ENCODE measurements at regions not wholly inside any gene's neighbourhood (a gene's known extent, or its start where the extent isn't known, plus 50 kb on each side); places are given as distances from the start of the nearest gene placed in this dataset.
"Not testable (repeated sequence)": the region's sequence is repeated elsewhere in the genome, so short reads cannot be mapped to it uniquely, and the experiment has no call there.

- no peak for DNase-seq
Observed at GRCh38 chr7:54153462-54153861, 388.7 kb upstream of the VSTM2A start.

GRCh38 chr7:54159088-54159487 lies 383.1 kb upstream of the VSTM2A start:
- no peak for DNase-seq

DNA sequence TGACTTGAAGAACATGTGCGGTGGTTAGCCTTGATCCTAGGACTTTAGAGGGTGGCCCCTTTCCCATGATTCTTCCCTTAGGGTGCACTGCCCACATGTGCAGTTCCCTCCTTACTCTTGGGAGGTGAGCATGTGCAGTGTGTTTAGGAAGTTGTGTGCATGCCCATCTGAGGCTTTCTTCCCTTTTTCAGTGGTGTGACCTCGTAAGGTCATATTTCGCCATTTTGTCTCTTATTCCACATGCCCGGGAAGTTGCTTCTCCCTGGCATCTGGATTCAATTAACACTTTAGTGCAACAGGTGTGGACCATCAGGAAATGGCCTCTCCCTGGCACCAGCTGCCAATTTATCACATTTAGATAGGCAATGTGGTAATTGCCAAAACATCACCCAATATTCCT lies 380.6 kb upstream of the VSTM2A start:
- no peak for DNase-seq

GRCh38 chr7:54166419-54166818 lies 375.8 kb upstream of the VSTM2A start:
- no peak for DNase-seq

DNA sequence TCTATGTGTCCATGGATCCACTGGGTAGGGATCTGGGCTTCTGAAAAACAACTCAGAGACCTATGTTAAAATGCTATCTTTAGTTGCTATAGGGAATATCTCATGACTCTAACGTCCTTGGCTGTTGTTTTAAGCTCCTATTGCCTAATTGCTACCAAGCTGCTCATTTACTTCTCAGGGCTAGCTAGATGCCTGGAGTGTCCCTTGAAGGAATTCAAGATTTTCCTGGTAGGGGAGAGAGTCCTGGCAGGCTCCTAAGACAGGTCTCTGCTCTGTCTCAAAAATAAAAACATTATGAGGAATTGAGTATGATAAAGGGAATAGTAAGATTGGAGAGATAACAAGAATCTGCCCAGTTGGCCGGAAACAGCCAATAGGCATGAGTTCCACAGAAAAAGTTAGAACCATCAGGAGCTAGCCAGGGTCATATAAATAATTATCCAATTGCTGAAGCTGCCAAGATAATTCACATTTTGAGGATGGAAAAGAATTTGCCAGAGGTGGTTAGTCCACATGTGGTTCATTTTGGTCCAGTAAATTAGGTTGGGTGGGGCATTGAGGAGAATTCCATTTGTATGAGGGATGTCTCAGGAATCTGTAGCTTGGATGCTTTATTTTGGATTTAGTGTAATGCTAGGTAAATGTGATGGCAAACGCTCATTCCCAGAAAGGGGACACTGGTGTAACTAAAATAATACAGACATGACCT lies 362.7 kb upstream of the VSTM2A start:
- no peak for DNase-seq

DNA sequence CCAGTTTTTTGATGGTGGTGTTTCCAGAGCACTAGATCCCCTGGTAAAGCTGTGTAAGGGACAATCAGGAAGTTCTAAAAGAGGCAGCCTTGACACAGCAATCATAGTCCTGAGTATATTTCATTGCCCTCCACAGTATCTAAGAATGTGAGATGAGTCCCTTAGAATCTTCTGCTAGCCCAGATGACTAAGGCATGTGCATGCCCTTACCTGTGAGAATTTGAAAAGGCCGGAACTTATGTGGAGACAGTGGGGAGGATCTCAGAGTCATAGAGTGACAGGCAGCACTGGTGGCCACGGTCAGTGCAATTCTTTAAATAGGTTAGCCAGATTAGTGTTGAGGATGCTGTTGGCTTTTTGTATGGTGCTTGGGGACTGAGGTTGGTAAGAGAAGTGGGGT lies 361.4 kb upstream of the VSTM2A start:
- DNase-seq = no peak

- no peak for DNase-seq
Observed at GRCh38 chr7:54183055-54183454, 359.1 kb upstream of the VSTM2A start.

- no peak for DNase-seq
Observed at GRCh38 chr7:54186336-54186735, 355.8 kb upstream of the VSTM2A start.

- DNase-seq = no peak
Observed at GRCh38 chr7:54187886-54188685, 354.1 kb upstream of the VSTM2A start.

DNA sequence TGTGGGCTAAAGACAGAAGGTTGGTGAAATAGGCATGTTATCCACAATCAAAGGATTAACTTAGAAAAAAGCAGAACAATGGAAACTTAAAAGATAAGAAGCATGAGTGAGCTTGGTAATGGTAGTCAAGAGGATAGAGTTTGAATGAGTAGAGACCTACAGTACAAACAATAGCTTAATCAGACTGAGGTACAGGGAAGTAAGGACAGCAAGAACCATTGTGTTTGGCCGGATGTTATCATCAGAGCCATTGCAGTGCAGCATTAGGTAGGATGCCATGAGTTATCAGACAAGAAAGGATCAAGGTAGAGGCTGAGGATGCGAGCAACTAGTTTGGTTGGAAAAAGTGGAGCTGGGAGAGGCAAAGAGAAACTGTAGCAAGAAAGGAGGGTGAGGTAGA lies 353.3 kb upstream of the VSTM2A start:
- DNase-seq = no peak

- DNase-seq = no peak
Observed at GRCh38 chr7:54189330-54189729, 352.8 kb upstream of the VSTM2A start.

DNA sequence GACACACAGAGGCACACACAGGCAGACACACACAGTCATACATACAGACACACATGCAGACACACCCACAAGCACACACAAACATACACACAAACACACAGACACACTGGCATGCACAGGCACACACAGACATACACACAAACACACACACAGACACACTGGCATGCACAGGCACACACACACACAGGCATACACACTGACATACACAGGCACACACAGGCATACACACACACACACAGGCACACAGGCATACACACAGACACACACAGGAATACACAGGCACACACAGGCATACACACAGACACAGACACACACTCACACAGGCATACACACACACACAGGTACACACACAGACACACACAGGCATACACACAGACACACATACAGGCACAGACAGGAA lies 340.7 kb upstream of the VSTM2A start:
- no peak for DNase-seq

- DNase-seq = no peak
Observed at GRCh38 chr7:54215424-54215823, 326.8 kb upstream of the VSTM2A start.

- not testable (repeated sequence) for DNase-seq
Observed at GRCh38 chr7:54226030-54226429, 316.1 kb upstream of the VSTM2A start.

DNA sequence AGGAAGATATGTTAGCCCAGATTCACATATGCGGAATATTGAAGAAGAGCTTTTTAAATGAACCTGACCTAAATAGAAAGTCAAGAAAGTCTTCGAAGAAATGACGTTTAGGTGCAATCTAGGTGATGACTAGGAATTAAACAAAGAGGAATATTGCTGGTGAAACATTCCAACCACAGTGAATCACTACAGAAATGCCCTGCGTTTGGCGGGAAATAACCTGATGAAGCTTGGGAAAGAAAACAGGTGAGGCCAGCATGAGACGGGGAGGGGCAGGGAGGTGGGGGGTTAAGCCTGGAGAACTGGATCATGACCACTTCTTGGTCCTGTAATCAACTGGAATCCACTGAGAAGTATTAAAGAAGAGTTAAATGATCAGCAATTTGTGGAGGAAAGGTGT lies 299.4 kb upstream of the VSTM2A start:
- DNase-seq = no peak

- DNase-seq = no peak
Observed at GRCh38 chr7:54245020-54245419, 297.2 kb upstream of the VSTM2A start.

DNA sequence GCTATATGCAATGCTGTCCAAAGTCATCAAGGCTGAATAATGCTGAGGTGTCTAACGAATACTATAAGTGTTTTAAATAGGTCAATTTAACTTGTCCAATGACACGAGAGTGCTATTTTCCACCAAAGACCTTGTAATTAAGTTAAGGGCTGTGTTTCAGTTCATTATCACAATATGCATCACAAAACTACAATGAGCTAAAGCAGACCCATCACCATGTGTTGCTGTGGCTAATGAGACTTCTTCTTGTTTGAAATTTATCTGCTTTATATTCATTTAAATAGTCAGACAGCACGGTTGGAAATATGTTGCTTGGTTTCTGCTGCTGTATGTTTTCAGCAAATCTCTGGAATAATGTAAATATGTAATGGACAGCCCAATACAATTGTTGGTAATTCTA lies 292.5 kb upstream of the VSTM2A start:
- no peak for DNase-seq

GRCh38 chr7:54252256-54253035 lies 289.7 kb upstream of the VSTM2A start:
- no peak for DNase-seq

DNA sequence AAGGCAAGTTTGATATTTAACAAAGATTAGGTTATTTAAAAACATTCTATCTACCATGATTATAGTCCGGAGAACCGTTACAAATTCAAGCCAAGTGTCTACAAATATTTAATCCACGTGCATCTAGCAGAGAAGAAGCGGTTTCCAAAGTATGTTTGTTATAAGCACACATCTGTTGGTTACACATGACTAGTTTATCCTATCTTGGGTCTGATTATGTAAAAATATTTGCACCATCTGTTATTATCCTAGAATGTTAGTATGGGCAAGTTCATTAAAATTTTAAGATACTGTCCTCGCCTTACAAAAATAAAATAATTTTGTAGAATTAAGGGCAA lies 289.2 kb upstream of the VSTM2A start:
- DNase-seq = no peak

- no peak for DNase-seq
Observed at GRCh38 chr7:54255242-54255641, 286.9 kb upstream of the VSTM2A start.

- DNase-seq = no peak
Observed at GRCh38 chr7:54259185-54259584, 283.0 kb upstream of the VSTM2A start.

GRCh38 chr7:54260941-54261371 lies 281.2 kb upstream of the VSTM2A start:
- no peak for DNase-seq

- no peak for DNase-seq
Observed at GRCh38 chr7:54278847-54279246, 263.3 kb upstream of the VSTM2A start.

All from stimulated activated CD4-positive, alpha-beta T cell treated with anti-CD3 and anti-CD28 coated beads, Interleukin-2, amount 100 ng/mL, for 24 hours (primary cell).